GM13976 (cell line): ENCODE measurements at regions not wholly inside any gene's neighbourhood (a gene's known extent, or its start where the extent isn't known, plus 50 kb on each side); places are given as distances from the start of the nearest gene placed in this dataset.

Experiments
- DNase-seq: peaks from one replicate; pipeline ENCODE4 v3.0.0; 2012; ENCODE audit warnings: low spot score
- CTCF ChIP-seq: IDR thresholded peaks from 2 replicates; pipeline ENCODE4 v1.5.1; 2012; ENCODE audit warnings: borderline replicate concordance, mild to moderate bottlenecking; ENCODE audit not compliant: insufficient read depth; ENCODE audit errors: extremely low read depth, missing control alignments, control extremely low read depth
- in situ Hi-C: fragments of 300-500 bp; cut with MboI; formaldehyde crosslinking; loops from one replicate; pipeline ENCODE4 v1.12.0; 2022; ENCODE audit warnings: low sequenced_read_pairs, mixed read lengths, inconsistent platforms; ENCODE audit not compliant: unreplicated experiment

DNA sequence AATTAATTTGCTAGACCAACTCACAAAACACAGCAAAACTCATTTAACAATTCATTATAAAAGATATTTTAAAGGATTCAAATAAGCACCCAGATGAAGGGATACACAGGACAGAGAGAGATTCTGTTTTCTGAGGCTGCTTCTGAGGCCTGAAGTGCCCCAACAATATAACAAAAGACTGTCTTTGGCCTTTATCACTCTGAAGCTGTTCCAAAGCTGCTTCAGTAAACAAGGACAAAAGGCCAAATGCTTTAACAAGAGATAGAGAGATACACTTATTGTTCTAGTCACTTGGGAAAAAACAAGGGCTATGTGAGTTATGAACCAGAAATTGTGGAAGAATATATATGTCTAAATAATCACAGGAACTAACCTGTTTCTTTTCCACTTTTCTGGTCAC, 223.7 kb downstream of the CXCL12 start:
- in situ Hi-C loops = no loop called here
- TF ChIP-seq CTCF = no peak
- DNase-seq = no peak

DNA sequence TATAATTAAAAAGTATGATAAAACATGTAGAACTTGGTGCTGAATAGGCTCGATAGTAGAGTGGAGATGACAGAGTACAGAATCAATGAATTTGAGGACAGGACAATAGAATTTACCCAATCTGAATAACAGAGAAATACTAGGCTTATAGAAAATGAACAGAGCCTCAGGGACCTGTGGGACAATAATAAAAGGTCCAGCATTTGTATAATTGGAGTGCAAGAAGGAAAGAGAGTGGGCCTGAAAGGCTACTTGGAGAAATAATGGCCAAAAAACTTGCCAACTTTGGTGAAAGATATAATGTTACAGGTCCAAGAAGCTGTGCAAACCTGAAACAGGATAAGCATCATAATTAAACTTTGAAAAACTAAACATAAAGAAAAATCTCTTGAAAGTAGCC, 227.3 kb downstream of the CXCL12 start:
- in situ Hi-C loops = no loop called here
- DNase-seq = no peak
- no peak for TF ChIP-seq CTCF

- in situ Hi-C loops = no loop called here
- TF ChIP-seq CTCF = no peak
- DNase-seq = no peak
Observed at GRCh38 chr10:44154956-44155355, 229.9 kb downstream of the CXCL12 start.

DNA sequence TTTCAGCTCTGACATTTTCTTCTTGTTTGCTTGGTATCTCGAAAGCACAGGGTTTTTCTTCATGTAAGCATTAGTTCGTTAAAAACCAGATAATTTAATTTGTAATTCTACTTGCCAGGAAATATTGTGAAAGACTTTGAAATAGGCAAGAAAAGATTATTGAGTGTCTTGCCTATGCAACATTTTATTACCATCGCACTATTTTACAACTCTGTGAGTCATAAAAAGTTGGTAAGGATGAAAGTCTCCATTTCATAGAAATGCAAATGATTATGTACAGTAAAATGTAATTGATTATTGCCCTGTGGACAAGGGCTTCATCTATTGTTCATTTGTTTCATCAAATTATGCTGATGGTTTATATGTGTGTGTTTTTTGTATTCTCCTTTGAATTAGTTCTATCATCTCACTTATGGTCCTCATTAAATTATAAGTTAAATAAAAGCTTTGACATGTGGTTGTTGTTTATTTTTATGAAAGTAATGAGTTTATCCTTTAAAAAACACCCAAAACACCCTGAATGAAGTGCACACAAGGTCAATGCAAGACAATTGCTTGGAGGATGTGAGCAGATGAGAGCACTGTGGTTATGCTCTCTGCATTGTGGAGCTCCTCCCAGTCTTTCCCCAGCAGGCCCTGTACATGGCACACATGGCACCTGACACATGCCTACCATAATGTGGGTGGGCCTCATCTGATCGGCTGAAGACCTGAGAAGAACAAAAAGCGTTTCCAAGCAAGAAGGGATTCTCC, 230.8 kb downstream of the CXCL12 start:
- in situ Hi-C loops = no loop called here
- DNase-seq = no peak
- no peak for TF ChIP-seq CTCF

DNA sequence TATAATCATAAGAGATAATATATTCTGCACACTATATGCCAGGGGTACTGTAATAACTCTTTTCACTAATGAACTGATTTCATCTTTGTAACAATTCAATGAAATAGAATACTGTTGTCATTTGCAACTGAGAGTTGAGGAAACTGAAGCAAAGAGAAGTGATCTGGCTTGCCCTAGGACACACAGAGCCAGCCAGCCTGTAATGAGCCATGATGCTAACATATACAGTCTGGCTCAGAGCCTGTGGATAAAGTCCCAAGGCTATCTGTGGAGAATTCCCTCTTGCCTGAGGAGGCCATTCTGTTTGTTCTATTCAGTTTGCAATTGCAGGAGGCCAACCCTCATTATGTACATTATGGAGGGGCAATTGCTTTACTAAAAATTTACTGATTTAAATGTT, 241.3 kb downstream of the CXCL12 start:
- in situ Hi-C loops = no loop called here
- no peak for TF ChIP-seq CTCF
- DNase-seq = no peak

GRCh38 chr10:44132361-44133289, 252.3 kb downstream of the CXCL12 start:
- no peak for TF ChIP-seq CTCF
- in situ Hi-C loops = no loop called here
- no peak for DNase-seq
